ENCODE measurements at regions not wholly inside any gene's neighbourhood (a gene's known extent, or its start where the extent isn't known, plus 50 kb on each side); places are given as distances from the start of the nearest gene placed in this dataset.
A peak's percentile ranks its signal among the peaks of the same experiment; 100 is the strongest.

GRCh38 chr7:25953859-25954258 lies 198.1 kb upstream of the NFE2L3 start:
- DNase-seq (no peak), ATAC-seq (no peak)

- no peak for ATAC-seq
- no peak for DNase-seq
Measured at GRCh38 chr7:25954395-25954794, 197.6 kb upstream of the NFE2L3 start.

- ATAC-seq: no peak
- no peak for DNase-seq
Measured at GRCh38 chr7:25959168-25959734, 192.7 kb upstream of the NFE2L3 start.

- no peak for ATAC-seq
- DNase-seq: no peak
Measured at GRCh38 chr7:25963733-25964132, 188.3 kb upstream of the NFE2L3 start.

- no peak for ATAC-seq
Measured at GRCh38 chr7:25964483-25964991, 187.5 kb upstream of the NFE2L3 start.

GRCh38 chr7:25965405-25966123 lies 186.4 kb upstream of the NFE2L3 start:
- ATAC-seq: no peak
- no peak for DNase-seq

More at GRCh38 chr7:25964483-25964991, 187.5 kb upstream of the NFE2L3 start:
- DNase-seq: no peak

- ATAC-seq (no peak), DNase-seq (no peak)
Measured at GRCh38 chr7:25966469-25966868, 185.5 kb upstream of the NFE2L3 start.

- DNase-seq (no peak), ATAC-seq (no peak)
Measured at GRCh38 chr7:25967278-25968204, 184.5 kb upstream of the NFE2L3 start.

- ATAC-seq: peak; percentile 79
- peak; percentile 52 for DNase-seq
Measured at GRCh38 chr7:25968205-25968993, 183.6 kb upstream of the NFE2L3 start.

- ATAC-seq: no peak
- DNase-seq: no peak
Measured at GRCh38 chr7:25970356-25970755, 181.6 kb upstream of the NFE2L3 start.

GRCh38 chr7:25970911-25971310 lies 181.1 kb upstream of the NFE2L3 start:
- ATAC-seq: no peak

GRCh38 chr7:25976630-25977029 lies 175.4 kb upstream of the NFE2L3 start:
- ATAC-seq (no peak), DNase-seq (no peak)

More at GRCh38 chr7:25970911-25971310, 181.1 kb upstream of the NFE2L3 start:
- DNase-seq: no peak

- ATAC-seq (no peak), DNase-seq (no peak)
Measured at GRCh38 chr7:25978466-25978865, 173.5 kb upstream of the NFE2L3 start.

- no peak for DNase-seq
- no peak for ATAC-seq
Measured at GRCh38 chr7:25979605-25980004, 172.4 kb upstream of the NFE2L3 start.

- DNase-seq (no peak), ATAC-seq (no peak)
Measured at GRCh38 chr7:25982684-25983083, 169.3 kb upstream of the NFE2L3 start.

- ATAC-seq: no peak
- no peak for DNase-seq
Measured at GRCh38 chr7:25985196-25985595, 166.8 kb upstream of the NFE2L3 start.

- DNase-seq: no peak
- no peak for ATAC-seq
Measured at GRCh38 chr7:25988640-25989039, 163.4 kb upstream of the NFE2L3 start.

GRCh38 chr7:25989140-25989705 lies 162.8 kb upstream of the NFE2L3 start:
- DNase-seq: no peak
- no peak for ATAC-seq

GRCh38 chr7:25994433-25994994 lies 157.5 kb upstream of the NFE2L3 start:
- ATAC-seq (no peak), DNase-seq (no peak)

- DNase-seq (no peak), ATAC-seq (no peak)
Measured at GRCh38 chr7:25995216-25995615, 156.8 kb upstream of the NFE2L3 start.

GRCh38 chr7:25996006-25996408 lies 156.0 kb upstream of the NFE2L3 start:
- ATAC-seq: no peak
- no peak for DNase-seq
